ENCODE measurements at regions not wholly inside any gene's neighbourhood (a gene's known extent, or its start where the extent isn't known, plus 50 kb on each side); places are given as distances from the start of the nearest gene placed in this dataset.
"Not testable (repeated sequence)": the region's sequence is repeated elsewhere in the genome, so short reads cannot be mapped to it uniquely, and the experiment has no call there.

GRCh38 chr4:134085496-134085895, 116.1 kb downstream of the PABPC4L start:
- H3K9me3 Mint-ChIP-seq (ENCODE audit: low read depth) = no peaks in the 10 kb centered on the region
- TF ChIP-seq CTCF (IDR thresholded peaks at IDR 0.05) = no peak
- DNase-seq (ENCODE audit: low spot score) = no peak
- H3K27ac Mint-ChIP-seq (ENCODE audit: unreplicated experiment) = no peak overlapping the region
- no peak overlapping the region for H3K4me3 Mint-ChIP-seq (ENCODE audit: unreplicated experiment)
- H3K4me1 Mint-ChIP-seq (ENCODE audit: low read depth) = no peaks in the 10 kb centered on the region
- H3K27me3 Mint-ChIP-seq (ENCODE audit: low read depth) = no peaks in the 10 kb centered on the region
- no peaks in the 10 kb centered on the region for H3K36me3 Mint-ChIP-seq (ENCODE audit: low read depth)

GRCh38 chr4:134079085-134079484, 122.5 kb downstream of the PABPC4L start:
- H3K4me1 Mint-ChIP-seq (ENCODE audit: low read depth); DNase-seq (ENCODE audit: low spot score); H3K9me3 Mint-ChIP-seq (ENCODE audit: low read depth): not testable (repeated sequence)

GRCh38 chr4:134078230-134078914, 123.2 kb downstream of the PABPC4L start:
- Mint-ChIP-seq H3K27ac (ENCODE audit: unreplicated experiment) (no peak overlapping the region), H3K4me1 (ENCODE audit: low read depth) (no peaks in the 10 kb centered on the region), H3K27me3 (ENCODE audit: low read depth) (no peaks in the 10 kb centered on the region), H3K9me3 (ENCODE audit: low read depth) (no peaks in the 10 kb centered on the region), H3K36me3 (ENCODE audit: low read depth) (peaks cover 1% of the 10 kb centered on the region), H3K4me3 (ENCODE audit: unreplicated experiment) (no peak overlapping the region)
- no peak for DNase-seq (ENCODE audit: low spot score)
- no peak for TF ChIP-seq CTCF (IDR thresholded peaks at IDR 0.05)

More at GRCh38 chr4:134079085-134079484, 122.5 kb downstream of the PABPC4L start:
- H3K4me3 Mint-ChIP-seq (ENCODE audit: unreplicated experiment); H3K27me3 Mint-ChIP-seq (ENCODE audit: low read depth); H3K36me3 Mint-ChIP-seq (ENCODE audit: low read depth); H3K27ac Mint-ChIP-seq (ENCODE audit: unreplicated experiment): not testable (repeated sequence)

- Mint-ChIP-seq H3K4me1 (ENCODE audit: low read depth) (no peaks in the 10 kb centered on the region), H3K4me3 (ENCODE audit: unreplicated experiment) (no peak overlapping the region), H3K9me3 (ENCODE audit: low read depth) (no peaks in the 10 kb centered on the region), H3K36me3 (ENCODE audit: low read depth) (peaks cover 3% of the 10 kb centered on the region), H3K27ac (ENCODE audit: unreplicated experiment) (no peak overlapping the region), H3K27me3 (ENCODE audit: low read depth) (no peaks in the 10 kb centered on the region)
- TF ChIP-seq CTCF (IDR thresholded peaks at IDR 0.05) = no peak
- DNase-seq (ENCODE audit: low spot score) = no peak
Observed at GRCh38 chr4:134073711-134074110, 127.9 kb downstream of the PABPC4L start.

- Mint-ChIP-seq H3K36me3 (ENCODE audit: low read depth) (peaks cover 3% of the 10 kb centered on the region), H3K4me3 (ENCODE audit: unreplicated experiment) (no peak overlapping the region), H3K4me1 (ENCODE audit: low read depth) (no peaks in the 10 kb centered on the region), H3K27ac (ENCODE audit: unreplicated experiment) (no peak overlapping the region), H3K27me3 (ENCODE audit: low read depth) (no peaks in the 10 kb centered on the region), H3K9me3 (ENCODE audit: low read depth) (peaks cover 4% of the 10 kb centered on the region)
- no peak for TF ChIP-seq CTCF (IDR thresholded peaks at IDR 0.05)
- DNase-seq (ENCODE audit: low spot score) = no peak
Observed at GRCh38 chr4:134072137-134072536, 129.5 kb downstream of the PABPC4L start.

- no peak overlapping the region for H3K4me3 Mint-ChIP-seq (ENCODE audit: unreplicated experiment)
- peak; percentile 77 for DNase-seq (ENCODE audit: low spot score)
- TF ChIP-seq CTCF (IDR thresholded peaks at IDR 0.05) = no peak
- H3K36me3 Mint-ChIP-seq (ENCODE audit: low read depth) = peaks cover 3% of the 10 kb centered on the region
- no peaks in the 10 kb centered on the region for H3K4me1 Mint-ChIP-seq (ENCODE audit: low read depth)
- peaks cover 15% of the 10 kb centered on the region for H3K9me3 Mint-ChIP-seq (ENCODE audit: low read depth)
- no peak overlapping the region for H3K27ac Mint-ChIP-seq (ENCODE audit: unreplicated experiment)
- H3K27me3 Mint-ChIP-seq (ENCODE audit: low read depth) = no peaks in the 10 kb centered on the region
Observed at GRCh38 chr4:134070174-134070573, 131.4 kb downstream of the PABPC4L start.
